GM18498 (cell line): ENCODE measurements at regions not wholly inside any gene's neighbourhood (a gene's known extent, or its start where the extent isn't known, plus 50 kb on each side); places are given as distances from the start of the nearest gene placed in this dataset.
"Not testable (repeated sequence)": the region's sequence is repeated elsewhere in the genome, so short reads cannot be mapped to it uniquely, and the experiment has no call there.

Experiments used
- ATAC-seq: cut with Tn5 transposase; IDR thresholded peaks from one replicate; pipeline ENCODE4 v1.9.1; 2021; ENCODE audit warnings: mild to moderate bottlenecking, moderate library complexity; ENCODE audit not compliant: unreplicated experiment

- ATAC-seq = no peak
Observed at GRCh38 chr18:73355121-73355520, 487.3 kb upstream of the NETO1 start.

DNA sequence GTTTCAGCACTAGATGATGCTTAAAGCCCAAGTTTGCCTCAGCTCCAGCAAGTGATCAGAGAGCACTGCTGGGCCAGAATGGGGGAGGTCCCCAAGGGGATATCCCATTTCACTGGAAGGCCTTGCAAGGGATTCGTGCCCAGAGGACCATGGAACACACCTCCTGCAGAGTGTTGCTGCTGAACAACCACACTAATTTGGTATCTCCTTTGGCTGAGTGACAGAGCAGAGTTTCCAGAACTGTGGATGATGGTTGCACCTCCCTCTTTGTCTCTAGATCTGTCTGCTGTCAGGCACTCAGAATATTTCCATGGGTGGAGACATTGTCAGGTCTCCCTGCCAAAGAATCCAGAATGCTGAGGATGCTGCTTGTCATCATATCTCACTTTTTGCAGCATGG, 484.8 kb upstream of the NETO1 start:
- ATAC-seq = no peak

GRCh38 chr18:73340135-73340977, 472.6 kb upstream of the NETO1 start:
- ATAC-seq = peak; percentile 72

DNA sequence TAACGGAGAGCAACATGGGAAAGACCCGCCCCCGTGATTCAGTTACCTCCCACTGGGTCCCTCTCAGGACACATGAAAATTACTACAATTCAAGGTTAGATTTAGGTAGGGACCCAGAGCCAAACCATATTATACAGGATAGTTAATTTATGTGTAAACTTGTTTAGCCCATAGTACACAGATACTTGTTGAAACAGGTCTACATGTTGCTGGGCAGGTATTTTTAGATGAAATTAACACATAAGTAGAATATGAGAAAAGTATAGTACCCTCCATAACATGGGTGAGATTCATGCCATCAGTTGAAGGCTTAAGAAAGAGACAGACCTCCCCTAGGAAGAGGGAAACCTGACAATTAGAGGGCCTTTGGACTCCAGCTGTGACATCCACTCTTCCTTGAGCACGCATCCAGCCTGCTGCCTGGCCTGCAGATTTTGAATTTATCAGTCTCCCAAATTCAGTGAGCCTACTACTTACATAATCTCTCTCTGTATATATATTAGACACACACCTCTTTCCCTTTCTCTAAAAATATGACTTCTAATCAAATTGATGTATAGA, 463.5 kb upstream of the NETO1 start:
- no peak for ATAC-seq

- ATAC-seq = not testable (repeated sequence)
Observed at GRCh38 chr18:73330106-73330505, 462.3 kb upstream of the NETO1 start.

DNA sequence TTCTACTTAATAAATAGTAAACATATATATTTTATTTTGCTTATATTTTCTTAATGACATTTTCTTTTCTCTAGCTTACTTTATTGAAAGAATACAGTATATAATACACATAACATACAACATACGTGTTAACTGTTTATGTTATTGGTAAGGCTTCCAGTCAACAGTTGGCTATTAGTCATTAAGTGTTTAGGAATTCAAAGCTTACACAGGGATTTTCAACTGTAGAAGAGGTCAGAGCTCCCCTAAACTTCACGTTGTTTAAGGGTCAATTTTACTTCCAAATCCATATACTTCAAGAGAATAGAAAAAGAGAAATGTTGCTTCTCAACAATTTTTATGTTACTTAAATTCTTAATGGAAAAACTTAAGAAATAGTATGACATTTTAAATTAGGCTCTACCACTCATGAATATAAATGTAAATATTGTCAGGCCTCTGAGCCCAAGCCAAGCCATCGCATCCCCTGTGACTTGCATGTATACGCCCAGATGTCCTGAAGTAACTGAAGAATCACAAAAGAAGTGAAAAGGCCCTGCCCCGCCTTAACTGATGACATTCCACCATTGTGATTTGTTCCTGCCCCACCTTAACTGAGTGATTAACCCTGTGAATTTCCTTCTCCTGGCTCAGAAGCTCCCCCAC, 456.5 kb upstream of the NETO1 start:
- ATAC-seq = not testable (repeated sequence)

DNA sequence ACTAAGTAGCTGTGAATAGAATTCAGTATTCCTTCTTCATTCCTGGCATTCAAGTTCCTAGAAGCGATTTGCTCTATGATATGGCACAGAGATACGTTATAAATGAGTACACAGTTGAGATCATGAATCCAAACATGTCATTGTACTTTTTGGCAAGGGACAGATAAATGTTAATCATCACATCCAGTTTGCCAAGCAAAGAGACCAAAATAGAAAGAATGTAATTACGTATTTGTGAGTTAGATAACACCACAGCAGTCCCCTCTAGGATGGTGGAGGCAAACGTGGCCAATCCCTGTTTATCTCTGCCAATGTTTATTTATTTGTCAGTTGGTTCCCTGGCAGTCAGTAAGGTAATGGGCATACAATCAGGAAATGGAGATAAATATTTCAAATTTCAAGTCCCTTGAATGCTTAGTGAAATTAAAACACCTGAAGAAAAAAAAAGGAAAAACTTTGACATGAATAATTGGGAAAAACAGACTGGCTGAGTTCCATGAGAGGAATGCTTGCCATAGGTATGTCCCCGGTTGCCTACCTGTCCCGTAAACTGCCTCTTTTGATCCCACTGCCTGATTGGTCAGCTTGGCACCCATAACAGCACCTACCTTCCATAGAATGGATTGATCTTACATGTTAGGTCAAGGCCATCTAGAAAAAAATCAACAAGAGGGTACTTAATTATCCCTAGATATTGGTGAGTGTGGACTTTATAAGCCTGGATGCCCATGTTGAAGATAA, 451.1 kb upstream of the NETO1 start:
- no peak for ATAC-seq

- ATAC-seq = no peak
Observed at GRCh38 chr18:73316513-73316912, 448.7 kb upstream of the NETO1 start.

GRCh38 chr18:73315381-73315780, 447.6 kb upstream of the NETO1 start:
- ATAC-seq = no peak

- no peak for ATAC-seq
Observed at GRCh38 chr18:73313476-73313875, 445.7 kb upstream of the NETO1 start.

DNA sequence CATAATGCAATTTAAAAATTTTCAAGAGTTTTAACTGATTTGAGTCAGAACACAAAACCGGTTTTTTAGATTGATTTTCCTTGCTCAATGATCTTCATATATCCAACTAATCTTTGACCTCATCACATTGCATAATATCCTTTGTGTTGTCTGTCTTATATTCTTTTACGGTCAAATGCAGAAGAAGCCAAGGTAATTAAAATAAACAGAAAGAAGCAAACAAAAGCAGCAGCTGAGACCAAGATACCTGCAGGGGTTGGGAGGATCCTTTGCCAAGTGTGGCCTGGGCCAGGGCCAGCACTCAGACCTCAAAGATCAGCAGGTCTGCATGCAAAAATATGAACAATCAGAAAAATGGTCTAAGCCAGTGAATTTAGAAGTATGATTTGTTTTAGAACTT, 428.9 kb upstream of the NETO1 start:
- ATAC-seq = no peak

- ATAC-seq = no peak
Observed at GRCh38 chr18:73292156-73292555, 424.4 kb upstream of the NETO1 start.

GRCh38 chr18:73288813-73289212, 421.0 kb upstream of the NETO1 start:
- ATAC-seq = no peak

GRCh38 chr18:73286584-73286983, 418.8 kb upstream of the NETO1 start:
- no peak for ATAC-seq

- no peak for ATAC-seq
Observed at GRCh38 chr18:73283788-73284187, 416.0 kb upstream of the NETO1 start.

DNA sequence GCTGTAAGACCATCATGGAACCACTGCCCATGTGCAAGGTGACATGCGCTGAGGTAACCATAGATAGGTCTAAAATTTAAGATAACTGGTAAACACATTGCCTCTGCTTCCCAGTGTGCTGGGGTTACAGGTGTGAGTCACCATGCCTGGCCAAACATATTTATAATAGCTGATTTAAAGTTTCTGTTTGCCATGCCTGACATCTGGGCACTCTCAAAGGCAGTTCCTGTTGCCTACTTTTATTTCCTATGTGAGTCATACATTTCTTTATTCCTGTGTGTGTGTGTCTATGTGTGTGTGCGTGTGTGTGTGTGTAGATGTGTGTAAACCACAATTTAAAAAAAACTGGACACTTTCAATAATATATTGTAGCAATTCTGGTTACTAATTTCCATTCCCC, 415.2 kb upstream of the NETO1 start:
- no peak for ATAC-seq

DNA sequence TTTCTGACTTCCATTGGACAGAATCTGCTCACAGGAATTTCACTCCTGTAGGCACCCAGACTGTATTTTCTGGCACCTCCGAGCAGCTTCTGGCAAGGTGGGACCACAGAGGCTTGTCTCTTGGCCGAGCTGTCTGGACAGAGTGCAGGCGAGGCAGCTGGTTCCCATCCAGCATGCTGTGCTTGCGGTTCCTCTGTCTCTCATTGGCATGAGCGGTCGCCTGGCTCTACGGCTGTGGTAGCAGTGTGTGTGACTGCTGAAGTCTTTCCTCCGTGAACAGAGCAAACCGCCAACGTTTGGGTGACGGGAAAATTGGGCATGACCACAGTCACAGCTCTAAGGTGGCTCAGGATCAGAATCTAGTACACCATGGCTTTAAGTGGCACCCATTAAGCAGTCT, 411.7 kb upstream of the NETO1 start:
- no peak for ATAC-seq

- no peak for ATAC-seq
Observed at GRCh38 chr18:73274812-73275621, 407.2 kb upstream of the NETO1 start.

- no peak for ATAC-seq
Observed at GRCh38 chr18:73270920-73271634, 403.3 kb upstream of the NETO1 start.

DNA sequence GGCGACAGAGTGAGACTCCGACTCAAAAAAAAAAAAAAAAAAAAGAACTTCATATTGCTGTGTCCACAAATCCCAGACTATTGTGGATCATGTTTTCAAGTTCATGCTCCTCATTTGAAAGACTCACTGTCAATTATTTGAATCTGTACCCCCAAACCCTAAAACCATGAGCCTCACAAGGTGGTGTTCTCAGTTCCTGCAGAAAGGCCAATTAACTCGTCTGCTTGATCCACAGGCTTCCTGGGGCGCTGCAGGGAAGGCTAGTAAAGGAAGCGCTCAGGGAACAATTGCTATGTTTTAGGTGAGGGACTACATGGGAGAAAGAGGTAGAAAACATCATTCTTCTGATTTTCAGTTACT, 396.8 kb upstream of the NETO1 start:
- no peak for ATAC-seq
